HEK293 (cell line): ENCODE measurements at regions not wholly inside any gene's neighbourhood (a gene's known extent, or its start where the extent isn't known, plus 50 kb on each side); places are given as distances from the start of the nearest gene placed in this dataset.
A peak's percentile ranks its signal among the peaks of the same experiment; 100 is the strongest.
"Not testable (repeated sequence)": the region's sequence is repeated elsewhere in the genome, so short reads cannot be mapped to it uniquely, and the experiment has no call there.

Source experiments
- CTCF ChIA-PET: fragments of 350-600 bp; formaldehyde crosslinking; extraction: SDS; loops from one replicate; lab custom pipeline; 2021; ENCODE audit warnings: antibody characterized with exemption; lab: Yijun Ruan, JAX
- POLR2A ChIA-PET: fragments of 300-600 bp; formaldehyde crosslinking; extraction: SDS; loops from one replicate; lab custom pipeline; 2020; ENCODE audit warnings: antibody characterized with exemption, inconsistent platforms; lab: Yijun Ruan, JAX
- H3K27ac ChIP-seq: fragments of 200-500 bp; sonication (Bioruptor generic); 2 replicates; pipeline ENCODE4 v1.5.1; 2014; ENCODE audit warnings: low read depth, low read length, control low read depth, inconsistent platforms; ENCODE audit errors: extremely low read depth
- H3K36me3 ChIP-seq, 2 experiments: fragments of 200-500 bp in 1 of 2; sonication (Bioruptor generic) in 1 of 2; 1 replicate in 1 of 2; 2 replicates in 1 of 2; pipeline ENCODE4 v1.5.1; 2014 to 2017; ENCODE audit warnings: inconsistent platforms in 2 of 2, low read length in 2 of 2; ENCODE audit not compliant: control insufficient read depth in 2 of 2, insufficient read depth in 1 of 2
- H3K4me1 ChIP-seq: fragments of 200-500 bp; sonication (Bioruptor generic); 2 replicates; pipeline ENCODE4 v1.5.1; 2014; ENCODE audit warnings: mild to moderate bottlenecking, low read length, inconsistent platforms; ENCODE audit not compliant: control insufficient read depth, insufficient read depth
- H3K4me3 ChIP-seq: 2 replicates; pipeline ENCODE4 v1.5.1; 2011; ENCODE audit warnings: low read depth, mild to moderate bottlenecking, control low read depth, low read length, moderate library complexity
- H3K9me3 ChIP-seq: fragments of 200-500 bp; sonication (Bioruptor generic); 2 replicates; pipeline ENCODE4 v1.5.1; 2014; ENCODE audit warnings: low read depth, low read length, inconsistent platforms; ENCODE audit not compliant: control insufficient read depth, insufficient read depth
- HOXC10 ChIP-seq: sonication (generic); formaldehyde crosslinking; IDR thresholded peaks from 2 replicates; pipeline ENCODE4 v1.8.1; 2023; ENCODE audit warnings: mild to moderate bottlenecking, missing genetic modification reagents
- SCRT2 ChIP-seq: fragments of 450-650 bp; formaldehyde crosslinking; IDR thresholded peaks from 2 replicates; pipeline ENCODE4 v1.5.1; 2016; ENCODE audit warnings: missing biosample characterization, missing genetic modification characterization
- TRIM28 ChIP-seq: IDR thresholded peaks from 2 replicates; pipeline ENCODE4 v1.6.1; 2011; ENCODE audit warnings: low read length, control low read depth, borderline replicate concordance
- ZFP41 ChIP-seq: fragments of 450-650 bp; formaldehyde crosslinking; IDR thresholded peaks from 2 replicates; pipeline ENCODE4 v1.5.1; 2016; ENCODE audit warnings: missing biosample characterization, missing genetic modification characterization, borderline replicate concordance
- ZNF146 ChIP-seq: fragments of 450-650 bp; formaldehyde crosslinking; IDR thresholded peaks from 2 replicates; pipeline ENCODE4 v1.5.1; 2016; ENCODE audit warnings: missing biosample characterization, missing genetic modification characterization
- ZNF214 ChIP-seq: fragments of 450-650 bp; formaldehyde crosslinking; IDR thresholded peaks from 2 replicates; pipeline ENCODE4 v1.5.1; 2017; ENCODE audit warnings: missing biosample characterization, mild to moderate bottlenecking, missing genetic modification characterization, borderline replicate concordance
- ZNF416 ChIP-seq: fragments of 450-650 bp; formaldehyde crosslinking; IDR thresholded peaks from 2 replicates; pipeline ENCODE4 v1.5.1; 2016; ENCODE audit warnings: missing biosample characterization, missing genetic modification characterization
- ZNF596 ChIP-seq: fragments of 450-650 bp; IDR thresholded peaks from 2 replicates; pipeline ENCODE4 v1.5.0; 2018; ENCODE audit warnings: missing biosample characterization, mild to moderate bottlenecking, missing genetic modification characterization, moderate library complexity
- ZNF76 ChIP-seq: fragments of 450-650 bp; formaldehyde crosslinking; IDR thresholded peaks from 2 replicates; pipeline ENCODE4; 2016; ENCODE audit warnings: low read depth, missing biosample characterization, missing genetic modification characterization, borderline replicate concordance
- ZNF843 ChIP-seq: fragments of 450-650 bp; formaldehyde crosslinking; IDR thresholded peaks from 2 replicates; pipeline ENCODE4 v1.5.1; 2016; ENCODE audit warnings: missing biosample characterization, missing genetic modification characterization
- TF ChIP-seq, protein P1 (sequence below): fragments of 450-650 bp; formaldehyde crosslinking; IDR thresholded peaks from 2 replicates; pipeline ENCODE4 v1.5.1; 2016; ENCODE audit warnings: missing biosample characterization, missing genetic modification characterization, low read depth
- TF ChIP-seq, protein P2 (sequence below): fragments of 450-650 bp; formaldehyde crosslinking; IDR thresholded peaks from 2 replicates; pipeline ENCODE4 v1.5.1; 2016; ENCODE audit warnings: missing biosample characterization, missing genetic modification characterization

DNA sequence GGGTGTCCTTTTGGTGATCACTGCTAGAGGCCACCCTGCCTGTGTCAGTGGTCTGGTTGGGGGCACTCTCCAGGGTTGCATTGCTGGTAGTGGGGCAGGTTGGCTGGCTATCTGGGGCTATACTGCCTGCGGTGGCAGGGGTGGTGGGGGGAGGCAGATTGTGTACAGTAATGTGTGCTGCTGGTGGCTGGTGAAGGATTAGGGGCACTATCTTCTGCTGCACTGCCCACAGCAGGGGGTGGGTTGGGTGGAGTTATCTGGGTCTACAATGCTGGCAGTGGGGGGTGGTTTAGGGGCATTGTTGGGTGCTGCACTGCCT is 204.0 kb upstream of the WSB1 start:
- ChIA-PET POLR2A (no interaction called here), CTCF (no interaction called here)
- Histone ChIP-seq H3K4me1 (no peaks in the 10 kb centered on the region), H3K36me3 (no peaks in the 10 kb centered on the region), H3K9me3 (no peaks in the 10 kb centered on the region), H3K27ac (no peak overlapping the region), H3K4me3 (no peak overlapping the region)
- TF ChIP-seq HOXC10 (CRISPR knock-in tag) (no peak), ZFP41 (tag by site-specific recombination) (no peak)

GRCh38 chr17:27090450-27091042 is 203.4 kb upstream of the WSB1 start:
- POLR2A ChIA-PET, H3K4me1 ChIP-seq, H3K4me3 ChIP-seq, CTCF ChIA-PET, H3K9me3 ChIP-seq, H3K27ac ChIP-seq, H3K36me3 ChIP-seq: not testable (repeated sequence)

DNA sequence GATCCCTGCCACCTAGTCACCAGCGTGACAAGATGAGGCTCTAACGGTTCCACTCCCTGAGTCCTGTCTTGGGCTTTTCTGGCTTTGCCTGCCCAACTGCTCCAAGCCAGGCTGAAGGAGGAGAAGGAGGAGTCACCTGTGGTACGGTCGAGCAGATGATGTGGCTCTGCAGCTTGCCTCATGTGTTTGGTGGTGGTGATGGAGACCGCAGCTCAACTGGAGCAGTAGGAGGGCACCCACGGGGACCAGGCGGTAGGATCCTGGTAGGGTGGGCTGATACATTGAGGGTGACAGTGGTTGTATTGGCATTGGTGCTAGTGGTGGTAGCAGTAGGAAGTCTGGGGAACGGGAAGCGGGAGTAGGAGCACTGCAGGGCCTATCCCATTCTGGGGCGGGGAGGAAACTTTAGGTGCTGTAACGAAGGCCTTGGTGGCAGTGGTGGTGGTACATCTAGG is 202.8 kb upstream of the WSB1 start:
- TF ChIP-seq ZNF596 (tag by site-specific recombination) (no peak), TRIM28 (no peak), SCRT2 (tag by site-specific recombination) (no peak), ZNF76 (tag by site-specific recombination) (no peak), ZNF214 (no peak), ZNF416 (tag by site-specific recombination) (no peak), ZNF843 (tag by site-specific recombination) (no peak)
- TF ChIP-seq, protein P1, sequence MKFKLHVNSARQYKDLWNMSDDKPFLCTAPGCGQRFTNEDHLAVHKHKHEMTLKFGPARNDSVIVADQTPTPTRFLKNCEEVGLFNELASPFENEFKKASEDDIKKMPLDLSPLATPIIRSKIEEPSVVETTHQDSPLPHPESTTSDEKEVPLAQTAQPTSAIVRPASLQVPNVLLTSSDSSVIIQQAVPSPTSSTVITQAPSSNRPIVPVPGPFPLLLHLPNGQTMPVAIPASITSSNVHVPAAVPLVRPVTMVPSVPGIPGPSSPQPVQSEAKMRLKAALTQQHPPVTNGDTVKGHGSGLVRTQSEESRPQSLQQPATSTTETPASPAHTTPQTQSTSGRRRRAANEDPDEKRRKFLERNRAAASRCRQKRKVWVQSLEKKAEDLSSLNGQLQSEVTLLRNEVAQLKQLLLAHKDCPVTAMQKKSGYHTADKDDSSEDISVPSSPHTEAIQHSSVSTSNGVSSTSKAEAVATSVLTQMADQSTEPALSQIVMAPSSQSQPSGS (tag by site-specific recombination) = no peak
- no peaks in the 10 kb centered on the region for H3K36me3 ChIP-seq
- POLR2A ChIA-PET = no interaction called here
- H3K9me3 ChIP-seq = no peaks in the 10 kb centered on the region
- no peak overlapping the region for H3K4me3 ChIP-seq
- H3K27ac ChIP-seq = no peak overlapping the region
- CTCF ChIA-PET = no interaction called here
- H3K4me1 ChIP-seq = no peaks in the 10 kb centered on the region

- POLR2A ChIA-PET, CTCF ChIA-PET, H3K9me3 ChIP-seq, H3K27ac ChIP-seq, H3K4me1 ChIP-seq, H3K4me3 ChIP-seq, H3K36me3 ChIP-seq: not testable (repeated sequence)
Measured at GRCh38 chr17:27094179-27094578, 199.7 kb upstream of the WSB1 start.

DNA sequence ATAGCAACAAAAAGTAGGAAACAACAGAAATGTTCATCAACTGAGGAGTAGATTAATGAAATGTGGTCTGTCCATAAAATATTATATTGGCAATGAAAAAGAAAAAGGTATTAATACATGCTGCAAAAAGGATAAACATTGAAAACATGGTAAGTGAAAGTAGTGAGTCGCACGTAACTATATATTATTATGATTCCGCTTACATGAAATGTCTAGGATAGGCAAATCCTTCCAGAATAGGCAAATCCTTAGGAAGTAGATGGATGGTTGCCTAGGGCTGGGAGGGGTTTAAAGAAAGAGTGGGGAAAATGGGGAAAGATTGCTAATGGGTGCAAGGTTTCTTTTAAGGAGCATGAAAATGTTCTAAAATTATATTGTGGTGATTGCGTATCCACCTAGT is 198.1 kb upstream of the WSB1 start:
- H3K9me3 ChIP-seq, H3K27ac ChIP-seq, H3K36me3 ChIP-seq, H3K4me3 ChIP-seq, CTCF ChIA-PET, POLR2A ChIA-PET, H3K4me1 ChIP-seq: not testable (repeated sequence)

DNA sequence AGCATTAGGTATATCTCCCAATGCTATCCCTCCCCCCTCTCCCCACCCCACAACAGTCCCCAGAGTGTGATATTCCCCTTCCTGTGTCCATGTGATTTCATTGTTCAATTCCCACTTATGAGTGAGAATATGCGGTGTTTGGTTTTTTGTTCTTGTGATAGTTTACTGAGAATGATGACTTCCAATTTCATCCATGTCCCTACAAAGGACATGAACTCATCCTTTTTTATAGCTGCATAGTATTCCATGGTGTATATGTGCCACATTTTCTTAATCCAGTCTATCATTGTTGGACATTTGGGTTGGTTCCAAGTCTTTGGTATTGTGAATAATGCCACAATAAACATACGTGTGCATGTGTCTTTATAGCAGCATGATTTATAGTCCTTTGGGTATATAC is 194.6 kb upstream of the WSB1 start:
- peak; percentile 78 for TF ChIP-seq ZNF146 (tag by site-specific recombination)
- TF ChIP-seq, protein P2, sequence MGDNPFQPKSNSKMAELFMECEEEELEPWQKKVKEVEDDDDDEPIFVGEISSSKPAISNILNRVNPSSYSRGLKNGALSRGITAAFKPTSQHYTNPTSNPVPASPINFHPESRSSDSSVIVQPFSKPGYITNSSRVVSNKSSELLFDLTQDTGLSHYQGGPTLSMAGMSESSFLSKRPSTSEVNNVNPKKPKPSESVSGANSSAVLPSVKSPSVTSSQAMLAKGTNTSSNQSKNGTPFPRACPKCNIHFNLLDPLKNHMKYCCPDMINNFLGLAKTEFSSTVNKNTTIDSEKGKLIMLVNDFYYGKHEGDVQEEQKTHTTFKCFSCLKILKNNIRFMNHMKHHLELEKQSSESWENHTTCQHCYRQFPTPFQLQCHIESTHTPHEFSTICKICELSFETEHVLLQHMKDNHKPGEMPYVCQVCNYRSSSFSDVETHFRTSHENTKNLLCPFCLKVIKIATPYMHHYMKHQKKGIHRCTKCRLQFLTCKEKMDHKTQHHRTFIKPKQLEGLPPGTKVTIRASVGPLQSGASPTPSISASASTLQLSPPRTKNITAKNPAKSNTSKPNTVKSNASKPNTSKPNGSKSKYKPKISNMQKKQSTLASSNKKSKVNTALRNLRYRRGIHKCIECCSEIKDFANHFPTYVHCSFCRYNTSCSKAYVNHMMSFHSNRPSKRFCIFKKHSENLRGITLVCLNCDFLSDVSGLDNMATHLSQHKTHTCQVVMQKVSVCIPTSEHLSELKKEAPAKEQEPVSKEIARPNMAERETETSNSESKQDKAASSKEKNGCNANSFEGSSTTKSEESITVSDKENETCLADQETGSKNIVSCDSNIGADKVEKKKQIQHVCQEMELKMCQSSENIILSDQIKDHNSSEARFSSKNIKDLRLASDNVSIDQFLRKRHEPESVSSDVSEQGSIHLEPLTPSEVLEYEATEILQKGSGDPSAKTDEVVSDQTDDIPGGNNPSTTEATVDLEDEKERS (tag by site-specific recombination) = 0 out of 2 replicates have a peak, but pooled peaks have one; percentile 38
- H3K27ac ChIP-seq, CTCF ChIA-PET, H3K4me3 ChIP-seq, H3K36me3 ChIP-seq, POLR2A ChIA-PET, H3K9me3 ChIP-seq, H3K4me1 ChIP-seq: not testable (repeated sequence)
